B cell (primary cell): ENCODE measurements at regions not wholly inside any gene's neighbourhood (a gene's known extent, or its start where the extent isn't known, plus 50 kb on each side); places are given as distances from the start of the nearest gene placed in this dataset.

Source experiments
- ATAC-seq: fragments of 200-7000 bp; cut with Tn5 transposase; one replicate; pipeline ENCODE4 v1.10.0; 2021; ENCODE audit warnings: low read depth, mild to moderate bottlenecking, moderate number of reproducible peaks, moderate library complexity
- CTCF ChIA-PET: fragments of 350-600 bp; sonication (Branson Sonifier 250); formaldehyde crosslinking; loops from one replicate; lab custom pipeline; 2021; ENCODE audit warnings: antibody characterized with exemption, inconsistent platforms; lab: Charles Lee
- POLR2A ChIA-PET: fragments of 350-600 bp; sonication (Branson Sonifier 250); formaldehyde crosslinking; loops from one replicate; lab custom pipeline; 2021; ENCODE audit warnings: antibody characterized with exemption; lab: Charles Lee
- DNase-seq: peaks from one replicate; pipeline ENCODE4 v3.0.0; 2013
- H2AFZ ChIP-seq: 2 replicates; pipeline ENCODE4 v1.6.1; 2012; ENCODE audit warnings: mild to moderate bottlenecking, low read depth, low read length; ENCODE audit not compliant: insufficient read depth, poor library complexity, severe bottlenecking
- H3K27ac ChIP-seq, 2 donors: 1 replicate in 1 of 2; 2 replicates in 1 of 2; pipeline ENCODE4 v1.5.1; 2012 to 2013; ENCODE audit warnings: low read length in 2 of 2, mild to moderate bottlenecking in 2 of 2, moderate library complexity in 1 of 2
- H3K27me3 ChIP-seq, 4 experiments: fragments of 200-600 bp in 1 of 4; sonication (generic) in 1 of 4; replicated peaks in 1 of 4; 1 replicate in 2 of 4; 2 replicates in 2 of 4; pipeline versions ENCODE4 v1.6.1 to v1.7.0; 2013 to 2016; ENCODE audit warnings: low read length in 3 of 4, mild to moderate bottlenecking in 2 of 4, mixed read lengths in 1 of 4, moderate library complexity in 1 of 4; ENCODE audit not compliant: insufficient read depth in 4 of 4, control insufficient read depth in 3 of 4; ENCODE audit errors: control extremely low read depth in 1 of 4
- H3K36me3 ChIP-seq, 2 experiments: replicated peaks in 1 of 2; 1 replicate in 1 of 2; 2 replicates in 1 of 2; pipeline versions ENCODE4 v1.6.1 to v1.7.1; 2013; ENCODE audit warnings: low read length in 1 of 2; ENCODE audit not compliant: insufficient read depth in 2 of 2, control insufficient read depth in 1 of 2; ENCODE audit errors: control extremely low read depth in 1 of 2, extremely low read depth in 1 of 2
- H3K4me1 ChIP-seq, 2 donors: fragments of 200-600 bp in 1 of 2; sonication (generic) in 1 of 2; 1 replicate in 1 of 2; 2 replicates in 1 of 2; pipeline versions ENCODE4 v1.5.1 to v1.6.1; 2013 to 2017; ENCODE audit warnings: low read length in 2 of 2; ENCODE audit not compliant: control insufficient read depth in 2 of 2, insufficient read depth in 2 of 2
- H3K4me2 ChIP-seq: replicated peaks from 2 replicates; pipeline ENCODE3; 2012; ENCODE audit warnings: mild to moderate bottlenecking, low read depth, low read length; ENCODE audit not compliant: poor library complexity, severe bottlenecking
- H3K4me3 ChIP-seq, 5 experiments: fragments of 200-600 bp in 1 of 5; sonication (generic) in 1 of 5; 1 replicate in 3 of 5; 2 replicates in 2 of 5; pipeline versions ENCODE4 v1.5.1 to v1.7.0; 2011 to 2016; ENCODE audit warnings: low read length in 4 of 5, mild to moderate bottlenecking in 4 of 5, low read depth in 2 of 5, control low read depth in 1 of 5, moderate library complexity in 1 of 5; ENCODE audit not compliant: insufficient read depth in 1 of 5; ENCODE audit errors: control extremely low read depth in 1 of 5, extremely low read depth in 1 of 5
- H3K79me2 ChIP-seq: fragments of 200-600 bp; sonication (generic); one replicate; pipeline ENCODE4 v1.6.0; 2016; ENCODE audit warnings: low read length; ENCODE audit not compliant: control insufficient read depth, insufficient read depth
- H3K9ac ChIP-seq: fragments of 200-600 bp; sonication (generic); 2 replicates; pipeline ENCODE4 v1.6.1; 2017; ENCODE audit warnings: mild to moderate bottlenecking, low read length, moderate library complexity
- H3K9me3 ChIP-seq, 3 donors: one replicate each; pipeline versions ENCODE4 v1.6.1 to v1.7.1; 2013; ENCODE audit warnings: low read length in 2 of 3; ENCODE audit not compliant: control insufficient read depth in 2 of 3, insufficient read depth in 1 of 3; ENCODE audit errors: control extremely low read depth in 1 of 3
- H4K20me1 ChIP-seq: 2 replicates; pipeline ENCODE4 v1.6.0; 2012; ENCODE audit warnings: mild to moderate bottlenecking, low read length; ENCODE audit not compliant: insufficient read depth, control insufficient read depth, poor library complexity, severe bottlenecking
- H3K27ac Mint-ChIP-seq: one replicate; pipeline ENCODE4 v1.8.0; 2021; ENCODE audit warnings: mixed read lengths
- H3K27me3 Mint-ChIP-seq: one replicate; pipeline ENCODE4 v1.8.0; 2021; ENCODE audit warnings: mixed read lengths
- H3K4me1 Mint-ChIP-seq: one replicate; pipeline ENCODE4 v1.8.0; 2021; ENCODE audit warnings: mixed read lengths
- H3K4me3 Mint-ChIP-seq: one replicate; pipeline ENCODE4 v1.8.0; 2021; ENCODE audit warnings: mixed read lengths
- H3K9me3 Mint-ChIP-seq: one replicate; pipeline ENCODE4 v1.8.0; 2022; ENCODE audit warnings: mixed read lengths; ENCODE audit not compliant: insufficient read depth
- EZH2 ChIP-seq: IDR thresholded peaks from 2 replicates; pipeline ENCODE4 v1.6.1; 2012; ENCODE audit warnings: borderline replicate concordance, low read depth, mild to moderate bottlenecking, moderate library complexity, low read length; ENCODE audit not compliant: insufficient read depth, poor library complexity, severe bottlenecking
- WGBS: methylation state at CpG from one replicate; pipeline ENCODE4 v1.1.5; 2013; ENCODE audit warnings: missing lambda C conversion rate; ENCODE audit not compliant: insufficient coverage; 5-methylcytosine and 5-hydroxymethylcytosine counted together
- intact Hi-C: fragments of 100-400 bp; cut with micrococcal nuclease; formaldehyde crosslinking; loops from one replicate; pipeline ENCODE4 v1.10.0; 2022
- TF ChIP-seq, protein P1 (sequence below): fragments of 200-600 bp; IDR thresholded peaks from one replicate; pipeline ENCODE4 v1.8.0; 2022; ENCODE audit warnings: antibody characterized with exemption, mild to moderate bottlenecking

DNA sequence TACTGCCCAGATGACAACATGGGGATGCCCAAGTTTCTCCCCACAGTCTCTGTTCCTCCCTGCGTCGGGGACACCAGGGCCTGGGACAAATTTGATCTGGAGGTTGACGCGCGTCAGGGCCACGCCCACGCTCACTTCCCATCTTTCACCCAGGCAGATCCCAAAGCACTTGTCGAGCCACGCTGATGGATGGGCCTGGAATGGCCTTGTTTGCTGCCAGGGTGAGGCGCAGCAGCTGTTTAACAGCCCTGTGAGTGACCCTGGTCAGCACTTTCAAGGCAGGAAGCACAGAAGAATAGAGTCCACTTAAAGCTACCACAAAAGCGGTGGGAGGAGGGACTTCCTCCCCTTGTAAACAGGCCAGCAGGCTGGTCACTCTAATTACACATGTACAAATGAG, 324.7 kb upstream of the JARID2 start:
- ChIA-PET CTCF (no interaction called here), POLR2A (interaction anchor here (0.6 kb wide), 1 partner anchor 31 kb away, joined by 3 read pairs; no protein-coding TSS in a partner anchor)
- no peak overlapping the region for H3K4me3 Mint-ChIP-seq
- H3K27me3 ChIP-seq, result no peaks in the 10 kb centered on the region
- no peaks in the 10 kb centered on the region for H3K79me2 ChIP-seq
- DNase-seq (no peak), ATAC-seq (no peak)
- H3K27me3 Mint-ChIP-seq, result no peaks in the 10 kb centered on the region
- no peak overlapping the region for H2AFZ ChIP-seq
- no peak overlapping the region for H3K4me2 ChIP-seq
- H3K9me3 Mint-ChIP-seq, result no peaks in the 10 kb centered on the region
- no peak overlapping the region for H3K27ac Mint-ChIP-seq
- no peak overlapping the region for H3K27ac ChIP-seq
- H3K4me3 ChIP-seq, result no peak overlapping the region
- peaks cover 13 to 17% of the 10 kb centered on the region in 2 donors for H3K4me1 ChIP-seq
- H4K20me1 ChIP-seq, result no peaks in the 10 kb centered on the region
- H3K4me1 Mint-ChIP-seq, result peaks cover 16% of the 10 kb centered on the region
- H3K9ac ChIP-seq, result no peak overlapping the region
- H3K9me3 ChIP-seq, result no peaks in the 10 kb centered on the region
- no peak for TF ChIP-seq EZH2
- TF ChIP-seq, protein P1, sequence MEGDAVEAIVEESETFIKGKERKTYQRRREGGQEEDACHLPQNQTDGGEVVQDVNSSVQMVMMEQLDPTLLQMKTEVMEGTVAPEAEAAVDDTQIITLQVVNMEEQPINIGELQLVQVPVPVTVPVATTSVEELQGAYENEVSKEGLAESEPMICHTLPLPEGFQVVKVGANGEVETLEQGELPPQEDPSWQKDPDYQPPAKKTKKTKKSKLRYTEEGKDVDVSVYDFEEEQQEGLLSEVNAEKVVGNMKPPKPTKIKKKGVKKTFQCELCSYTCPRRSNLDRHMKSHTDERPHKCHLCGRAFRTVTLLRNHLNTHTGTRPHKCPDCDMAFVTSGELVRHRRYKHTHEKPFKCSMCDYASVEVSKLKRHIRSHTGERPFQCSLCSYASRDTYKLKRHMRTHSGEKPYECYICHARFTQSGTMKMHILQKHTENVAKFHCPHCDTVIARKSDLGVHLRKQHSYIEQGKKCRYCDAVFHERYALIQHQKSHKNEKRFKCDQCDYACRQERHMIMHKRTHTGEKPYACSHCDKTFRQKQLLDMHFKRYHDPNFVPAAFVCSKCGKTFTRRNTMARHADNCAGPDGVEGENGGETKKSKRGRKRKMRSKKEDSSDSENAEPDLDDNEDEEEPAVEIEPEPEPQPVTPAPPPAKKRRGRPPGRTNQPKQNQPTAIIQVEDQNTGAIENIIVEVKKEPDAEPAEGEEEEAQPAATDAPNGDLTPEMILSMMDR, result no peak
- intact Hi-C loops, result no loop called here
- no peaks in the 10 kb centered on the region for H3K36me3 ChIP-seq
- WGBS, result over 99% methylated on average over 10 of the region's 11 CpGs

DNA sequence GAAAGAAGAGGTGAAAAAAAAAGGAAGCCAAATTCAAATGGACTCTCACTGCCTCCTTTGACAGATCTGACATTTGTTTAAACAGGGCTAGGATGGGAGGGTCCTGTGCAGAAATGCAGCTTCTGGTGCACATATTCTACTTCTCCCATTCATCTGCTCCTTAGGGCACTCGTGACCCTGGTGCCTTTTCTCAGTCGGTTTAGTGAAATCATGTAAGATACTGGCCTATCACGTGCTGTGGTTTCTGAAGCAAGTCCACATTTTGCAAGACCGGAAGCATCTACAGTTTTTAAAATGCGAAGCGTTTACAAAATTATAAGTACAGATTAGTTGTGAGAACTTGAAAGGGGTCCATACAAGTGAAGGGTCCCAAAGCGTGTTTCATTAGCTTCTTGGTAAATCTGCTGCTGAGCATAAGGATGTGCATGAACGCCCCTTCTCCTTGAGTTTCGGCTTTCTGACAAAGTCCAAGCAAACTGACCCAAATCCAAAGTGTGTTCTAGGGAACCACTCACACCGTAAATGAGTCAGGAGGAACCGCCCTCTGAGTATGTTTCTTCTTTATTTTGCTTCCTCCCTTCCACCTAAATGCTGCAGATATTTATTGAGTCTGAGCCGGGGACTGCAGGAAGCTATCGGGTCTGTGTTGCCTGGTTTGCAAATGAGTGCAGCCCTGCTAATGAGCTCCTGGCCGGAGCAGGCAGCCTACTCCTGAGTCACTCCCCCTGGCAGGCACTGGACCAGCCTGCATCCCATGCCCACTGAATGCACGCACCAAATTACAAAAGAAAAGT, 323.8 kb upstream of the JARID2 start:
- no peaks in the 10 kb centered on the region for H3K27me3 Mint-ChIP-seq
- no peaks in the 10 kb centered on the region for H3K9me3 Mint-ChIP-seq
- Histone ChIP-seq H3K4me1 (peaks cover 13 to 17% of the 10 kb centered on the region in 2 donors), H3K36me3 (no peaks in the 10 kb centered on the region), H3K9me3 (no peaks in the 10 kb centered on the region), H3K4me3 (peak overlapping the region in 1 of 5 experiments; percentile 3), H3K4me2 (peak overlapping the region; percentile 45), H3K9ac (no peak overlapping the region), H3K27ac (no peak overlapping the region), H2AFZ (peak overlapping the region; percentile 41), H3K79me2 (no peaks in the 10 kb centered on the region), H4K20me1 (no peaks in the 10 kb centered on the region), H3K27me3 (no peaks in the 10 kb centered on the region)
- peak overlapping the region; percentile 36 for H3K4me3 Mint-ChIP-seq
- peak overlapping the region; percentile 28 for H3K27ac Mint-ChIP-seq
- no peak for TF ChIP-seq EZH2
- TF ChIP-seq, protein P1, result no peak
- peaks cover 16% of the 10 kb centered on the region for H3K4me1 Mint-ChIP-seq
- ChIA-PET POLR2A (interaction anchor here (0.6 kb wide), 1 partner anchor 139 kb away, joined by 8 read pairs; no protein-coding TSS in a partner anchor), CTCF (interaction anchor here (0.8 kb wide), 1 partner anchor 541 kb away, joined by 3 read pairs; no protein-coding TSS in a partner anchor)
- intact Hi-C loops, result no loop called here
- ATAC-seq, result no peak
- WGBS, result 48% methylated on average over 13 of the region's 15 CpGs
- DNase-seq, result no peak
